ENCODE measurements at regions not wholly inside any gene's neighbourhood (a gene's known extent, or its start where the extent isn't known, plus 50 kb on each side); places are given as distances from the start of the nearest gene placed in this dataset.

GRCh38 chr9:25613709-25614108 is 64.5 kb downstream of the TUSC1 start:
- no peak for DNase-seq (ENCODE audit: low read depth in 2 of 2)

GRCh38 chr9:25603106-25603505 is 75.1 kb downstream of the TUSC1 start:
- no peak for DNase-seq (ENCODE audit: low read depth in 2 of 2)

- no peak for DNase-seq (ENCODE audit: low read depth in 2 of 2)
Observed at GRCh38 chr9:25602400-25603044, 75.7 kb downstream of the TUSC1 start.

- no peak for DNase-seq (ENCODE audit: low read depth in 2 of 2)
Observed at GRCh38 chr9:25600501-25600900, 77.7 kb downstream of the TUSC1 start.

- DNase-seq (ENCODE audit: low read depth in 2 of 2) = no peak
Observed at GRCh38 chr9:25584611-25585010, 93.6 kb downstream of the TUSC1 start.

GRCh38 chr9:25573281-25573680 is 105.0 kb downstream of the TUSC1 start:
- no peak for DNase-seq (ENCODE audit: low read depth in 2 of 2)

- no peak for DNase-seq (ENCODE audit: low read depth in 2 of 2)
Observed at GRCh38 chr9:25571491-25571890, 106.8 kb downstream of the TUSC1 start.

GRCh38 chr9:25570802-25571201 is 107.4 kb downstream of the TUSC1 start:
- DNase-seq (ENCODE audit: low read depth in 2 of 2) = no peak

GRCh38 chr9:25562101-25562500 is 116.1 kb downstream of the TUSC1 start:
- no peak for DNase-seq (ENCODE audit: low read depth in 2 of 2)

- no peak for DNase-seq (ENCODE audit: low read depth in 2 of 2)
Observed at GRCh38 chr9:25557645-25558300, 120.5 kb downstream of the TUSC1 start.

GRCh38 chr9:25556540-25556939 is 121.7 kb downstream of the TUSC1 start:
- DNase-seq (ENCODE audit: low read depth in 2 of 2) = no peak

GRCh38 chr9:25548847-25549246 is 129.4 kb downstream of the TUSC1 start:
- DNase-seq (ENCODE audit: low read depth in 2 of 2) = no peak

GRCh38 chr9:25543806-25544205 is 134.4 kb downstream of the TUSC1 start:
- no peak for DNase-seq (ENCODE audit: low read depth in 2 of 2)

- DNase-seq (ENCODE audit: low read depth in 2 of 2) = no peak
Observed at GRCh38 chr9:25542319-25542718, 135.9 kb downstream of the TUSC1 start.

- no peak for DNase-seq (ENCODE audit: low read depth in 2 of 2)
Observed at GRCh38 chr9:25537808-25538207, 140.4 kb downstream of the TUSC1 start.

- no peak for DNase-seq (ENCODE audit: low read depth in 2 of 2)
Observed at GRCh38 chr9:25519286-25519685, 159.0 kb downstream of the TUSC1 start.

- no peak for DNase-seq (ENCODE audit: low read depth in 2 of 2)
Observed at GRCh38 chr9:25517701-25518100, 160.5 kb downstream of the TUSC1 start.

GRCh38 chr9:25513509-25514033 is 164.7 kb downstream of the TUSC1 start:
- no peak for DNase-seq (ENCODE audit: low read depth in 2 of 2)

GRCh38 chr9:25505644-25506043 is 172.6 kb downstream of the TUSC1 start:
- DNase-seq (ENCODE audit: low read depth in 2 of 2) = no peak

GRCh38 chr9:25481372-25481771 is 196.9 kb downstream of the TUSC1 start:
- no peak for DNase-seq (ENCODE audit: low read depth in 2 of 2)

- no peak for DNase-seq (ENCODE audit: low read depth in 2 of 2)
Observed at GRCh38 chr9:25480696-25481095, 197.5 kb downstream of the TUSC1 start.

GRCh38 chr9:25472681-25473080 is 205.6 kb downstream of the TUSC1 start:
- no peak for DNase-seq (ENCODE audit: low read depth in 2 of 2)

- no peak for DNase-seq (ENCODE audit: low read depth in 2 of 2)
Observed at GRCh38 chr9:25472085-25472607, 206.1 kb downstream of the TUSC1 start.
